Adrenal gland (tissue), 9 donors: ENCODE measurements at regions not wholly inside any gene's neighbourhood (a gene's known extent, or its start where the extent isn't known, plus 50 kb on each side); places are given as distances from the start of the nearest gene placed in this dataset.

Source experiments
- DNase-seq, 7 donors: peaks; one replicate each; pipeline ENCODE4 v3.0.0-alpha.2; 2019 to 2020
- H3K27ac ChIP-seq, 5 donors: fragments of 200-600 bp; sonication (generic) in 4 of 5; 1 replicate in 3 of 5; 2 replicates in 2 of 5; pipeline versions ENCODE4 v1.5.1 to v1.8.0; 2016 to 2020; ENCODE audit warnings: mild to moderate bottlenecking in 1 of 5
- H3K27me3 ChIP-seq: fragments of 200-600 bp; 2 replicates; pipeline ENCODE4 v1.8.0; 2021
- H3K36me3 ChIP-seq, 2 donors: fragments of 200-600 bp; replicated peaks in 1 of 2; 1 replicate in 1 of 2; 2 replicates in 1 of 2; pipeline versions ENCODE4 v1.5.1 to v1.8.0; 2018 to 2022
- H3K4me1 ChIP-seq, 2 donors: fragments of 200-600 bp; replicated peaks in 1 of 2; 1 replicate in 1 of 2; 2 replicates in 1 of 2; pipeline versions ENCODE4 v1.5.1 to v1.8.0; 2018 to 2021
- H3K4me3 ChIP-seq, 4 donors: fragments of 200-600 bp; sonication (generic) in 3 of 4; one replicate each; pipeline ENCODE4 v1.5.1; 2016 to 2018
- H3K9me3 ChIP-seq, 3 donors: fragments of 200-600 bp; sonication (generic) in 1 of 3; replicated peaks in 1 of 3; 1 replicate in 2 of 3; 2 replicates in 1 of 3; pipeline versions ENCODE4 v1.5.1 to v1.8.0; 2016 to 2021
- CTCF ChIP-seq, 6 experiments: fragments of 450-650 bp in 4 of 6; fragments of 200-600 bp in 2 of 6; sonication (generic) in 1 of 6; IDR thresholded peaks; 1 replicate in 5 of 6; 2 replicates in 1 of 6; pipeline versions ENCODE4 v1.5.1 to v1.8.0; 2016 to 2021; ENCODE audit warnings: antibody characterized with exemption in 6 of 6, mild to moderate bottlenecking in 2 of 6, moderate library complexity in 1 of 6
- POLR2A ChIP-seq, 2 donors: fragments of 450-650 bp; IDR thresholded peaks; one replicate each; pipeline ENCODE4 v1.6.1; 2017; ENCODE audit warnings: antibody characterized with exemption in 2 of 2, mild to moderate bottlenecking in 2 of 2, moderate library complexity in 1 of 2
- WGBS, 4 donors: extraction: QIAGEN DNeasy Blood & Tissue Kit in 2 of 4; methylation state at CpG; one replicate each; pipeline versions ENCODE4 v1.1.5 to v1.1.7; 2013 to 2017; 5-methylcytosine and 5-hydroxymethylcytosine counted together
- intact Hi-C, 2 donors: fragments of 100-400 bp; cut with DNase I; formaldehyde crosslinking; loops; one replicate each; pipeline versions ENCODE4 v1.14.1 to v1.15.0; 2022 to 2023
- donor health status: healthy with polysubstance abuse.
- donor health status: Bipolar disorder and iron deficiency.
- donor health status: DM: yes; HTN: yes; CAD: no.
- donor health status: DM: no; HTN: no; CAD: no.
- donor health status: DM: no; HTN: no; CAD: no.

GRCh38 chr16:13429416-13429815, 490.5 kb upstream of the ERCC4 start:
- intact Hi-C loops = no loop called here
- no peaks in the 10 kb centered on the region for H3K27me3 ChIP-seq
- TF ChIP-seq POLR2A (IDR thresholded peaks at IDR 0.05) (no peak), CTCF (IDR thresholded peaks at IDR 0.05) (no peak)
- no peak for DNase-seq
- H3K9me3 ChIP-seq = no peaks in the 10 kb centered on the region
- no peaks in the 10 kb centered on the region for H3K4me1 ChIP-seq
- no peak overlapping the region for H3K4me3 ChIP-seq
- 40 to 61% (median 56%) methylated on average over 1 of the region's 1 CpG for WGBS, 4 donors
- no peak overlapping the region for H3K27ac ChIP-seq
- H3K36me3 ChIP-seq = no peaks in the 10 kb centered on the region

GRCh38 chr16:13435415-13435814, 484.5 kb upstream of the ERCC4 start:
- Histone ChIP-seq H3K27me3 (no peaks in the 10 kb centered on the region), H3K27ac (no peak overlapping the region), H3K9me3 (no peaks in the 10 kb centered on the region), H3K36me3 (no peaks in the 10 kb centered on the region), H3K4me3 (no peak overlapping the region), H3K4me1 (no peaks in the 10 kb centered on the region)
- no peak for DNase-seq
- TF ChIP-seq CTCF (IDR thresholded peaks at IDR 0.05) (no peak), POLR2A (IDR thresholded peaks at IDR 0.05) (no peak)
- 53 to 64% (median 58%) methylated on average over 1 of the region's 1 CpG for WGBS, 4 donors
- intact Hi-C loops = no loop called here

GRCh38 chr16:13435873-13436474, 484.0 kb upstream of the ERCC4 start:
- 75 to 86% (median 83%) methylated on average over 3 of the region's 3 CpGs for WGBS, 4 donors

GRCh38 chr16:13436641-13437412, 483.1 kb upstream of the ERCC4 start:
- 63 to 74% (median 69%) methylated on average over 8 of the region's 8 CpGs for WGBS, 4 donors
- intact Hi-C loops = no loop called here
- no peaks in the 10 kb centered on the region for H3K9me3 ChIP-seq
- DNase-seq = no peak
- H3K27me3 ChIP-seq = no peaks in the 10 kb centered on the region
- no peak overlapping the region for H3K27ac ChIP-seq
- H3K4me1 ChIP-seq = no peaks in the 10 kb centered on the region
- TF ChIP-seq CTCF (IDR thresholded peaks at IDR 0.05) = no peak
- TF ChIP-seq POLR2A (IDR thresholded peaks at IDR 0.05) = no peak
- H3K36me3 ChIP-seq = no peaks in the 10 kb centered on the region
- no peak overlapping the region for H3K4me3 ChIP-seq

More at GRCh38 chr16:13435873-13436474, 484.0 kb upstream of the ERCC4 start:
- Histone ChIP-seq H3K27ac (no peak overlapping the region), H3K36me3 (no peaks in the 10 kb centered on the region), H3K27me3 (no peaks in the 10 kb centered on the region), H3K9me3 (no peaks in the 10 kb centered on the region), H3K4me3 (no peak overlapping the region), H3K4me1 (no peaks in the 10 kb centered on the region)
- DNase-seq = no peak
- no peak for TF ChIP-seq POLR2A (IDR thresholded peaks at IDR 0.05)
- TF ChIP-seq CTCF (IDR thresholded peaks at IDR 0.05) = no peak
- intact Hi-C loops = no loop called here
